ENCODE measurements at regions not wholly inside any gene's neighbourhood (a gene's known extent, or its start where the extent isn't known, plus 50 kb on each side); places are given as distances from the start of the nearest gene placed in this dataset.

DNA sequence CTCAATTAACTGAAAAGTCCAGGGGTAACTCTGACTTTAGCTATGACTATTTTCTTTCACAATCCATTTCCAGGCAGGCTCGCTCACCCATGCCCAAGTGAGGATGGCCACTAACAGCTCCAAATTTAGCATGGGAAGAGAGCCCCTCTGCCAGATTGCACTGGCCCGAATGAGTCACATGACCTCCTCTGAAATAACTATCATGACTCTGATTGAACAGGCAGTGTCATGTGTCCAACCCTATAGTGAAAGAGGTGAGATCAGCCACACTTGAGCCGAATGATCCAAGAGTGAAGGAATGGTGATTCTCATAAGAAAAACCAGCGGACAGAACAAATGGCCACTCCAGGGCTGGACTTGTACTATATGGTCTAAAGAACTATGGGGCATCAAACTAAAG is 242.3 kb downstream of the NSG2 start:
- no peaks in the 10 kb centered on the region for H3K27me3 ChIP-seq (replicated peaks; ENCODE audit: control insufficient read depth, insufficient read depth, low read length)
- no peak for DNase-seq (ENCODE audit: extremely low read depth, insufficient read length)
- no peaks in the 10 kb centered on the region for H3K36me3 ChIP-seq (ENCODE audit: control insufficient read depth, insufficient read depth, low read length)
- no peak overlapping the region for H3K4me3 ChIP-seq (replicated peaks; ENCODE audit: low read depth, low read length)
- TF ChIP-seq, protein P1, sequence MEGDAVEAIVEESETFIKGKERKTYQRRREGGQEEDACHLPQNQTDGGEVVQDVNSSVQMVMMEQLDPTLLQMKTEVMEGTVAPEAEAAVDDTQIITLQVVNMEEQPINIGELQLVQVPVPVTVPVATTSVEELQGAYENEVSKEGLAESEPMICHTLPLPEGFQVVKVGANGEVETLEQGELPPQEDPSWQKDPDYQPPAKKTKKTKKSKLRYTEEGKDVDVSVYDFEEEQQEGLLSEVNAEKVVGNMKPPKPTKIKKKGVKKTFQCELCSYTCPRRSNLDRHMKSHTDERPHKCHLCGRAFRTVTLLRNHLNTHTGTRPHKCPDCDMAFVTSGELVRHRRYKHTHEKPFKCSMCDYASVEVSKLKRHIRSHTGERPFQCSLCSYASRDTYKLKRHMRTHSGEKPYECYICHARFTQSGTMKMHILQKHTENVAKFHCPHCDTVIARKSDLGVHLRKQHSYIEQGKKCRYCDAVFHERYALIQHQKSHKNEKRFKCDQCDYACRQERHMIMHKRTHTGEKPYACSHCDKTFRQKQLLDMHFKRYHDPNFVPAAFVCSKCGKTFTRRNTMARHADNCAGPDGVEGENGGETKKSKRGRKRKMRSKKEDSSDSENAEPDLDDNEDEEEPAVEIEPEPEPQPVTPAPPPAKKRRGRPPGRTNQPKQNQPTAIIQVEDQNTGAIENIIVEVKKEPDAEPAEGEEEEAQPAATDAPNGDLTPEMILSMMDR (IDR thresholded peaks at IDR 0.05; ENCODE audit: insufficient read depth, low read length, poor library complexity, severe bottlenecking), result no peak

DNA sequence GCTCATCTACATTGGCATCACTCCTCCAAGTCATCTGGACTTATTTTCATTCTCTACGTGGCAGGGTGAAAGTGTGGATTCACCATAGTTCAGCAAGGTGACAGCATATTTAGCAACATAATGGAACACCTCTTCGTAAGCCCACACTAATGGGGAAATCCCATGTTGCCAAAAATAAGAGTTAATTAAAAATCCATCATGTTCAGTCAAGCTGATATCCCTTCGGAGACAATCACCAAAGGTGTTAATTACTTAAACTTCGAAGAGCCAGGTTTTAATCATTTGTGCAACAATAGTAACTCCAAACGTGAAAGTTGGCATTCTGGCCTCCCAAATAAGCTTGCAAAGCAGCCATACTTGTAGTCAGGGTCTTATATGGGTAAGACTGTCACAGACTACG is 242.9 kb downstream of the NSG2 start:
- DNase-seq (ENCODE audit: extremely low read depth, insufficient read length), result no peak
- Histone ChIP-seq H3K4me3 (replicated peaks; ENCODE audit: low read depth, low read length) (no peak overlapping the region), H3K36me3 (ENCODE audit: control insufficient read depth, insufficient read depth, low read length) (no peaks in the 10 kb centered on the region), H3K27me3 (replicated peaks; ENCODE audit: control insufficient read depth, insufficient read depth, low read length) (no peaks in the 10 kb centered on the region)
- TF ChIP-seq, protein P1 (IDR thresholded peaks at IDR 0.05; ENCODE audit: insufficient read depth, low read length, poor library complexity, severe bottlenecking), result no peak

DNA sequence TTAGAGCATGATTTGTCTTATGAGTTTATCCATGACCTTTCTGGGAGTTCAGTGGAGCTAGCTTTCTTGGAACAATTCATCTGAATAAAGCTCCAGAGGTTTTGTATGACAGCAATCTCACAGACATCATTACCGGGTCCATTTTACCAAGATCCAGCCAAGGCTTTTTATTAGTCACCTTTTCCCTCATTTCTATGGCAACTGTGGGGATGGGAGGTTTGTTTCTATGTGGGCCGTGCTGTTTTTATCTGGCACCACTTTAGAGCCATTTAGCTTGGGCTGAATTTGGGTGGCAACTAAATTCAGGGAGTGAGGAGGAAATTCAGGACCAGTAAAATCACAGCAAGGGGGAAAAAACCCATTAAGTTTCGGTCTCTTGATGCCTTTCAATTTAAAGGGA is 245.7 kb downstream of the NSG2 start:
- no peaks in the 10 kb centered on the region for H3K36me3 ChIP-seq (ENCODE audit: control insufficient read depth, insufficient read depth, low read length)
- DNase-seq (ENCODE audit: extremely low read depth, insufficient read length), result no peak
- no peak overlapping the region for H3K4me3 ChIP-seq (replicated peaks; ENCODE audit: low read depth, low read length)
- TF ChIP-seq, protein P1 (IDR thresholded peaks at IDR 0.05; ENCODE audit: insufficient read depth, low read length, poor library complexity, severe bottlenecking), result no peak
- H3K27me3 ChIP-seq (replicated peaks; ENCODE audit: control insufficient read depth, insufficient read depth, low read length), result no peaks in the 10 kb centered on the region

DNA sequence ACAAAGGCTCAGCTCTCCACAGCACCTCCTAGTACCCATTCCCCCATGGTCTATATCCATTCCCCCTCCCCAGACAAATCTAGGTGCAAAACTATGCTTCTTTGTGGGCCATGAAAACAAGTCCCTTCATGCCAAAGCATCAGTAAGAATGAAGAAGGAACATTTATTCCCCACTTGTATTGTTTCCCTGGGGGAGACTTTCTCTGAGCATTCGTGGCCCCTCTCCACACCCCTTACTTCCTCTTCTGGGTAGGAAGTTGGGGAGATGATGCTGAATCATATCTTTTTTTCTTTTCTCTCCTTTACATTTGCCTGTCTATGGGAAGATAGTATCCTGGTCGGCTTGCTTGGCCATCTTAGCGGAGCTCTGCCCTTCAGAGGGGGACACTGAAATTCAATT is 246.8 kb downstream of the NSG2 start:
- H3K27me3 ChIP-seq (replicated peaks; ENCODE audit: control insufficient read depth, insufficient read depth, low read length), result no peaks in the 10 kb centered on the region
- no peak overlapping the region for H3K4me3 ChIP-seq (replicated peaks; ENCODE audit: low read depth, low read length)
- no peak for DNase-seq (ENCODE audit: extremely low read depth, insufficient read length)
- TF ChIP-seq, protein P1 (IDR thresholded peaks at IDR 0.05; ENCODE audit: insufficient read depth, low read length, poor library complexity, severe bottlenecking), result no peak
- no peaks in the 10 kb centered on the region for H3K36me3 ChIP-seq (ENCODE audit: control insufficient read depth, insufficient read depth, low read length)

DNA sequence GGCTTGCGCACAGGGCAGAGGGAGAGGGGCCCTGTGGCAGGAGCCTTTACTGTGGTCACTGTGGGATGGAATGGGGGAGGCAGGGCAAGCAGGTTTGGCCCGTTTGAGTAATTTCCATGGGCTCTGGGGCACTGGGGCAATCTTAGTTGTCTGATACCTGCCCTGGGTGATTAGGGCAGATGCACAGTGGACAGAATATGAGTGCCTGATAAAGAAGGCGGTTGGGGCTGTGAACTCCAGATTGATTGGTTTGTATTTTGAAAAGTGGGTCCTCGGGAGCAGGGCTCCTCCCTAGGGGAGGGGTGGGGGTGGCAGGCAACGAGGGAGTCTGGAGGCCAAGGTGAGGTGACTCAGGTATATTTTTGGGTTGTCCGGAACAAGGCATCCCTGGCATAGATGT is 247.5 kb downstream of the NSG2 start:
- no peak for DNase-seq (ENCODE audit: extremely low read depth, insufficient read length)
- Histone ChIP-seq H3K36me3 (ENCODE audit: control insufficient read depth, insufficient read depth, low read length) (no peaks in the 10 kb centered on the region), H3K27me3 (replicated peaks; ENCODE audit: control insufficient read depth, insufficient read depth, low read length) (no peaks in the 10 kb centered on the region), H3K4me3 (replicated peaks; ENCODE audit: low read depth, low read length) (no peak overlapping the region)
- TF ChIP-seq, protein P1 (IDR thresholded peaks at IDR 0.05; ENCODE audit: insufficient read depth, low read length, poor library complexity, severe bottlenecking), result no peak

DNA sequence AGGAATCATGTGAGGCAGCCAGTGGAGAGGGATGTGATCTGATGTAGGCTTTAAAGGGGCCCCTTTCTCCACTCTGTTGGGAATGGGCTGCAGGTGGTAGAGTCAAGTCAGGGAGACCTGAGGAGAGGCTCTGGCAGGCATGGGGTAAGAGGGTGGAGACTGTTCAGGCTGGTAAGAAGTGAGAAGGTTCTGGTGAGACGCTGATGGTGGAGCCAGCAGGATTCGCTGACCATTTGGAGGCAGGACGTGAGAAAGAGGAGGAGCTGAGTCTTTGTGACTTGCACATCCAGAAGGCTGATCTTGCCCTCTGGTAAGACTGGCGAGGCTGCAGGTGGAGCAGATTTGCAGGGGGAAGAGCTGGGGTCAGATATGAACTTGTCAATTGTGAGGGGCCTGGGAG is 248.0 kb downstream of the NSG2 start:
- Histone ChIP-seq H3K27me3 (replicated peaks; ENCODE audit: control insufficient read depth, insufficient read depth, low read length) (no peaks in the 10 kb centered on the region), H3K4me3 (replicated peaks; ENCODE audit: low read depth, low read length) (no peak overlapping the region), H3K36me3 (ENCODE audit: control insufficient read depth, insufficient read depth, low read length) (no peaks in the 10 kb centered on the region)
- TF ChIP-seq, protein P1 (IDR thresholded peaks at IDR 0.05; ENCODE audit: insufficient read depth, low read length, poor library complexity, severe bottlenecking), result no peak
- no peak for DNase-seq (ENCODE audit: extremely low read depth, insufficient read length)

Measured in GM06990 (cell line).